Right atrium auricular region (tissue), 2 donors: ENCODE measurements at regions not wholly inside any gene's neighbourhood (a gene's known extent, or its start where the extent isn't known, plus 50 kb on each side); places are given as distances from the start of the nearest gene placed in this dataset.
"Not testable (repeated sequence)": the region's sequence is repeated elsewhere in the genome, so short reads cannot be mapped to it uniquely, and the experiment has no call there.

ENCODE experiments used
- DNase-seq: peaks from one replicate; pipeline ENCODE4 v3.0.0-alpha.2; 2019; ENCODE audit warnings: low spot score
- H3K27ac ChIP-seq, 2 donors: fragments of 200-600 bp; sonication (generic); 1 replicate in 1 of 2; 2 replicates in 1 of 2; pipeline ENCODE4 v1.5.1; 2016 to 2019
- H3K27me3 ChIP-seq, 2 donors: fragments of 200-600 bp; sonication (generic); one replicate each; pipeline versions ENCODE4 v1.5.1 to v1.6.0; 2017 to 2019
- H3K36me3 ChIP-seq: fragments of 200-600 bp; sonication (generic); one replicate; pipeline ENCODE4 v1.5.1; 2016
- H3K4me1 ChIP-seq, 2 donors: fragments of 200-600 bp; sonication (generic); one replicate each; pipeline versions ENCODE4 v1.5.1 to v1.6.0; 2017 to 2019
- H3K4me3 ChIP-seq, 2 donors: fragments of 200-600 bp; sonication (generic); 1 replicate in 1 of 2; 2 replicates in 1 of 2; pipeline ENCODE4 v1.5.1; 2017 to 2019; ENCODE audit warnings: mild to moderate bottlenecking in 1 of 2, moderate library complexity in 1 of 2
- H3K9me3 ChIP-seq, 2 donors: fragments of 200-600 bp; sonication (generic); one replicate each; pipeline ENCODE4 v1.5.1; 2019
- TF ChIP-seq, protein P1 (sequence below), 2 donors: fragments of 200-600 bp; sonication (generic); IDR thresholded peaks; one replicate each; pipeline ENCODE4 v1.5.1; 2019; ENCODE audit warnings: antibody characterized with exemption in 2 of 2

- DNase-seq, result no peak
- peaks cover 0 to 8% of the 10 kb centered on the region in 2 donors for H3K4me1 ChIP-seq
- H3K27ac ChIP-seq, result no peak overlapping the region
- no peaks in the 10 kb centered on the region for H3K9me3 ChIP-seq
- H3K27me3 ChIP-seq, result no peaks in the 10 kb centered on the region
- no peak overlapping the region for H3K4me3 ChIP-seq
- TF ChIP-seq, protein P1, sequence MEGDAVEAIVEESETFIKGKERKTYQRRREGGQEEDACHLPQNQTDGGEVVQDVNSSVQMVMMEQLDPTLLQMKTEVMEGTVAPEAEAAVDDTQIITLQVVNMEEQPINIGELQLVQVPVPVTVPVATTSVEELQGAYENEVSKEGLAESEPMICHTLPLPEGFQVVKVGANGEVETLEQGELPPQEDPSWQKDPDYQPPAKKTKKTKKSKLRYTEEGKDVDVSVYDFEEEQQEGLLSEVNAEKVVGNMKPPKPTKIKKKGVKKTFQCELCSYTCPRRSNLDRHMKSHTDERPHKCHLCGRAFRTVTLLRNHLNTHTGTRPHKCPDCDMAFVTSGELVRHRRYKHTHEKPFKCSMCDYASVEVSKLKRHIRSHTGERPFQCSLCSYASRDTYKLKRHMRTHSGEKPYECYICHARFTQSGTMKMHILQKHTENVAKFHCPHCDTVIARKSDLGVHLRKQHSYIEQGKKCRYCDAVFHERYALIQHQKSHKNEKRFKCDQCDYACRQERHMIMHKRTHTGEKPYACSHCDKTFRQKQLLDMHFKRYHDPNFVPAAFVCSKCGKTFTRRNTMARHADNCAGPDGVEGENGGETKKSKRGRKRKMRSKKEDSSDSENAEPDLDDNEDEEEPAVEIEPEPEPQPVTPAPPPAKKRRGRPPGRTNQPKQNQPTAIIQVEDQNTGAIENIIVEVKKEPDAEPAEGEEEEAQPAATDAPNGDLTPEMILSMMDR (IDR thresholded peaks at IDR 0.05), result no peak
- H3K36me3 ChIP-seq, result no peaks in the 10 kb centered on the region
Observed at GRCh38 chr3:27637346-27637995, 84.7 kb downstream of the EOMES start.

GRCh38 chr3:27635006-27635405, 87.1 kb downstream of the EOMES start:
- H3K4me1 ChIP-seq, H3K9me3 ChIP-seq, H3K27ac ChIP-seq, H3K27me3 ChIP-seq, H3K4me3 ChIP-seq, DNase-seq, H3K36me3 ChIP-seq: not testable (repeated sequence)

DNA sequence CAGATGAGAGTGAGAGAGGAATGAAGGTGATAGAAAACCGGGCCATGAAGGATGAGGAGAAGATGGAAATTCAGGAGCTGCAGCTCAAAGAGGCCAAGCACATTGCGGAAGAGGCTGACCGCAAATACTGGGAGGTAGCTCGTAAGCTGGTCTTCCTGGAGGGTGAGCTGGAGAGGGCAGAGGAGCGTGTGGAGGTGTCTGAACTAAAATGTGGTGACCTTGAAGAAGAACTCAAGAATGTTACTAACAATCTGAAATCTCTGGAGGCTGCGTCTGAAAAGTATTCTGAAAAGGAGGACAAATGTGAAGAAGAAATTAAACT, 88.9 kb downstream of the EOMES start:
- DNase-seq, result no peak
- H3K4me3 ChIP-seq, result peak overlapping the region; percentile 49 to 52
- no peaks in the 10 kb centered on the region for H3K36me3 ChIP-seq
- no peaks in the 10 kb centered on the region for H3K9me3 ChIP-seq
- H3K27ac ChIP-seq, result peak overlapping the region; percentile 74 to 83
- TF ChIP-seq, protein P1 (IDR thresholded peaks at IDR 0.05), result no peak
- no peaks in the 10 kb centered on the region for H3K27me3 ChIP-seq
- H3K4me1 ChIP-seq, result peaks cover 0 to 8% of the 10 kb centered on the region in 2 donors

DNA sequence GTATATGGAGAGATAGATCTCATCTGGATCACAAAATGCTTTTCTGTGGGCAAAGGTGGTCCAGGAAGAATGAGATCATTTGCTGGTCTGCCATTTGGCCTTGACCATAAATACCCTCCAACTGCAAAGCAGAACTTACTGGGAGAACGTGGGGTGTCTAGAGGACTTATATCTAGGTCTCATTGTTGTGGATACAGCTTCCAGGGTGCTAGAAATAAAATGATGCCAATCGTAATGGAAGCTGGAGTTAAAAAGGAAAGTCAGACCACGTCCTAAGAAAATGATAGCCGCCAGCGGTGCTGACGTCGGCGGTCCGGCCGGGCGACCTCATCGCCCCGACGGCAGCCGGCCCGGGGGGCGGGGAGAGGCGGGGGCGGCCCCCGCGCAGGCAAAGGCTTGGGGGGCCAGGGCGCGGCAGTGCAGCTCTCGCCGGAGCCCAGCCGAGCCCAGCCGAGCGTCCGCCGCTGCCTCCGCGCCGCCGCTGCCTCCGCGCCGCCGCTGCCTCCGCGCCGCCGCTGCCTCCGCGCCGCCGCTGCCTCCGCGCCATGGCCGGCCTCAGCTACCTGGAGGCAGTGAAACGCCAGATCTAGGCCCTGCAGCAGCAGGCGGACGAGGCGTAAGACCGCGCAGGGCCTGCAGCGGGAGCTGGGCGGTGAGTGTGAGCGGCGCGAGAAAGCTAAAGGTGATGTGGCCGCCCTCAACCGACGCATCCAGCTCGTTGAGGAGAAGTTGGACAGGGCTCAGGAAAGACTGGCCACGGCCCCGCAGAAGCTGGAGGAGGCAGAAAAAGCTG, 89.5 kb downstream of the EOMES start:
- no peaks in the 10 kb centered on the region for H3K27me3 ChIP-seq
- H3K4me1 ChIP-seq, result peaks cover 0 to 8% of the 10 kb centered on the region in 2 donors
- peak overlapping the region; percentile 74 to 83 for H3K27ac ChIP-seq
- no peaks in the 10 kb centered on the region for H3K9me3 ChIP-seq
- H3K36me3 ChIP-seq, result no peaks in the 10 kb centered on the region
- H3K4me3 ChIP-seq, result peak overlapping the region; percentile 49 to 52
- DNase-seq, result no peak
- TF ChIP-seq, protein P1 (IDR thresholded peaks at IDR 0.05), result no peak

DNA sequence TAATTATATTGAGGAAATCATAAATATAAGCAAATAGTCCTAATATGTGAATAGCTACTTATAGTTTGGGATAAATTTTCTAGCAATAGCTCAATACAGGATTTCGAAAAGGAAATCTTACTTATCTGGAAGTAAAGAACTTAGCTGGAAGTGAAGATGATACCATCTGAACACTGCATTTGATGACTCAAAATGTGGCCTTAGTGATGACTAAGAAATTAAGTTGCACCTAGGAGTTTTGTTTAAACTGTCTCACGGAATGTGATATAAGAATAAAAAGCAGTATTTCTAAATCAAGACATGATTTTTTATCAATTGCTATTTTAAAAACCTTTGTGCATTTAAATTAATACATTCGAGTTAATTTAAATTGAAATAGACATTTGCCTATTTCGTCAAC, 91.2 kb downstream of the EOMES start:
- Histone ChIP-seq H3K4me1 (peaks cover 0 to 8% of the 10 kb centered on the region in 2 donors), H3K27me3 (no peaks in the 10 kb centered on the region), H3K27ac (no peak overlapping the region), H3K36me3 (no peaks in the 10 kb centered on the region), H3K9me3 (no peaks in the 10 kb centered on the region), H3K4me3 (no peak overlapping the region)
- no peak for DNase-seq
- TF ChIP-seq, protein P1 (IDR thresholded peaks at IDR 0.05), result no peak

DNA sequence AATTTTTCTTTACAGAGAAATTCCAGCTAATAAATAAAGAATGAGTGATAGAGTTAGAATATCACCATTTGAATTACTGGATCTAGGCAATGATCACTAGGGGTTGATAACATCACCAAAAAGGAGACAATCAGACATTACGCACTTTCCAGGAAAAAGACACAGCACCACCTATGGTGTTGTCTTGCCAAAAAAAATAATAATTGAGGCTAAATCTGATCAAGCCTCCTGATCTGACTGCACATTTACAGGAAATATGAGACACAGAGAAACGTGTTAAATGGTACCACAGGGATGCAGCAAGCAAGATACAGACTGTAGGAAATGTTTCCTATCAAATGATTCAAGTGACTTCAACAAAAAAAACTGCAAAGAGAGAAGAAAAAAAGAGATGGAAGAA, 92.8 kb downstream of the EOMES start:
- DNase-seq, result no peak
- H3K36me3 ChIP-seq, result no peaks in the 10 kb centered on the region
- no peak overlapping the region for H3K27ac ChIP-seq
- no peak overlapping the region for H3K4me3 ChIP-seq
- no peaks in the 10 kb centered on the region for H3K27me3 ChIP-seq
- no peaks in the 10 kb centered on the region for H3K9me3 ChIP-seq
- TF ChIP-seq, protein P1 (IDR thresholded peaks at IDR 0.05), result no peak
- peaks cover 0 to 8% of the 10 kb centered on the region in 2 donors for H3K4me1 ChIP-seq
